Fibroblast of peridontal ligament (primary cell): ENCODE measurements at regions not wholly inside any gene's neighbourhood (a gene's known extent, or its start where the extent isn't known, plus 50 kb on each side); places are given as distances from the start of the nearest gene placed in this dataset.

Experiments used
- DNase-seq: peaks from one replicate; pipeline ENCODE4 v3.0.0-alpha.2; 2010; ENCODE audit errors: extremely low read depth

DNA sequence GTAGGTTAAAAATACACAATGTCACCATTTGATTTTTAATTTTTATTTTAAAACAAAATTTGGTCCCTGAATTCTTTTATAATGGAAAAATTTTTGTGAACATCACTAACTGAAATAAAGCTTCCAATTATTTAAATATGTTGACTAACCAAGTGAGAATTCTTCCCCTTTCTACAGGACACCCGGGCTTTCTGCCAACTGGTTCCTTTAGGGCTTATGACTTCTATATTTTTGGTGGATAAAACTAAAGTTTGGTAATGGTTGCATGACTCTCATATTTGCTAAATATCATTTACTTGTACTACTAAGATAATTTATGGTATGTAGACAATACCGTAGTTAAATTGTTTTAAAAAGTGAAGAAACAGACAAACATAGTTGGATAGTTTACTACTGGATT lies 291.0 kb upstream of the DOK6 start:
- peak; percentile 56 for DNase-seq

DNA sequence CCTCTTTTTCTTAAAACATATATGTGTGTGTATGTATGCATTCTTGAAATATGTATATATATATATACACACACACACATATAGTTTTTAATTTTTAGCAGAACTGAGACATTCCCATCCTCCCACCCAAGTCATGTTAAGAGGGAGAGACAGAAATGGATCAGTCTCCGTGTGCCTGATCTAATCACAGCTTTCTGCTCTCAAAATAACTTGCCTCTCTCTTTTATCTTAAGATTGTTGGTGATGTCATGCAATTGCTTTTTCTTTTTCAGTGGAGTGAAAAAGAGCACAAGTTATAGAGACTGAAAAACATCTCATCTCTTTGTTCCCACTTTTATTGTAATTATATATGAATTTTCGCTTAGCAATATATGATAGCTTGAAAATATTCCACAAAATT lies 279.9 kb upstream of the DOK6 start:
- no peak for DNase-seq

DNA sequence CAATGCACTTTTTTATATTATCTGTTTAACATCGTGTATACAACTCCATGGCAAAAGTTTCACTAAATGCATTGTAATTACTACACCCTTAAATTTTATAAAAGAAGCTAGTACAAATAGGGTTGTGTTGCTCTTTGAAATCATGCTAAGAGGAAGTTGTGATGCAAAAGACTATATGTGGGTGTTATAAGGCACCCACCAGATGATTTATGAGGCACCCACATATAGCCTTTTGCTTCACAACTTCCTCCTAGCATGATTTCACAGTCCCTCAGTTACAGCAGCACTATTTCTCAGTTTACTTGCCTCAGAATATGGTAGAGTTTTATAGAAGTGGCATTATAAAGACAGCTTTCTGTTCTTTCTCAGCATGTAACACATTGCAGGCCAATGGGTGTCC lies 277.3 kb upstream of the DOK6 start:
- no peak for DNase-seq

DNA sequence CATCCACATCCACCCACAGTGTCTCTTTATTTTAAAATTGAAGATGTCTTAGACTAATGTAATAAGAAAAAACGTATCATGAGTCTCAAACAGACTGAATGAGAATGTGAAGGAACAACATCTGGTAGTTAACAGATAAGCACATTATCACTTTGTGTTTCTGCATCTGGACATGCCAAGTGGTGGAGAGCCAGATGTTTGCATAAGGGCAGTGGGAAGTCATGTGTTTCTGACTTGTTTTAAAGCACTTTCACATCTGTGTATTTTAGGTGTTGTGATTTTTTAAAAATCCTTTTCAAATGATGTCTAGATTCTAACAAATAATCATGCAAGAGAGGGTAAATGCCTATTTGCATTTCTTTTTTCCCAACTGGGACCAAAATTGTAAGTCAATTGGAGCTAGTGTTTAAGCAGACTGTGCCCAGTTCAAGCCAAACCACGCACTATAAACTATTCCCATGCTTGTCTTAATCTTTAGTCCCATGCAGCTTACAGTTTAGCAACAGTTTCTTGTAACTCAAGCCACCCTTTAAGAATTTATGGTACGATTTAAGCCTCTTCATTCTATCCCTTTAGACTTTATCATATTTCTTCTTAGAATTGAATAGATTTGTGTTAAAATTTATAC lies 272.7 kb upstream of the DOK6 start:
- DNase-seq, result peak; percentile 89

DNA sequence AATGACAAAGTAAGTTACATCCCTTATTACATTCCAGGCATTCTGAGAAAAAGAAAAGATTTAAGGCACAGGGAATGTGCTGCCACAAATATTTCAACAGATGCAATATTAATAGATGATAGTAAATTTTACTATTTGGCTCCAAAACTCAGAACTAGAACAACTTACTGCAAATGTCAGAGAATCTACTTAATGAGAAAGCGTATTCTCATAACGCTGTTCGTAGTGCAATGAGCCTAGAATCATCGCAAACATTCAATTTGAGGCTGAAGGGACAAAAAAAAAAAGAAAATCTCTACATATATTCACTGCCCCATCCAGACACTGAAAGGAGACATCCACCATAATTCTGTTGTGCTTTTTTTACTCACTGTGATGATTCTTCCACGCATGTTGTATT lies 272.1 kb upstream of the DOK6 start:
- DNase-seq, result no peak

DNA sequence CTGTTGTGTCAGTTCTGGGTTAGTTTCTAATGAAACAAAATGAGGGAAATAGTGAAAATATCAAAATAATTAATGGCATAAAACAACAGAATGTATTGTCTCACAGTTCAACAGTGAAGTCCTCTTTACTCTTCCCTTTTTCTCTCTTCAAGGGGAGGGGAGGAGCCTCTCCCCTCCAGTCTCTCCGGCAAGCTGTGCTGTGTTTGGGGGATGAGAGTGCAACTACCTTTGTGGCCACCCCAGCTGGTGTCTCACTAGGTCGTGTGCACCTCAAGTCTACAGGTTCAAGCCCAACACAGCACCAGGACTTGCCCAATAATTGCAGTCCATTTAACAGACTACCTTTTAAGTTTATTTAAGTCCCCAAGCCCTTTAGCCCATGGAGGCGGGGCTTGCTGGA lies 271.7 kb upstream of the DOK6 start:
- no peak for DNase-seq

DNA sequence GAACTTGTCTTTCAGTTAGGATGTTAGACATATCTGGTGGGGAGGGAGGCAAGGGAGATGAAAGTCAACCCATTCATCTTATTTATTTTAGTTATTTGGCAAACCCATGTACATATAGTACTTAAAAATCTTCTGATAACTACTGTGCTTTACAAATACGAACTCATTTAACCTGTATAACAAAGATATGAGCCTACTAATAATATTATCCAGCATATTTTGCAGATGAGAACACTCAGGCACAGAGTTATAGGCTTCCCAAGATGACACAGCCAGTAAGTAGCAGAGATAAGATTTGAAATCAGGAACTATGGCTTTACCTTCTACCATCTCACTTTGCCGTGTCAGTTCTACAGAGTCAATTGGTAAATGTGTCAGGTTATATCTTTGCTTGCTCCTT lies 262.6 kb upstream of the DOK6 start:
- no peak for DNase-seq

DNA sequence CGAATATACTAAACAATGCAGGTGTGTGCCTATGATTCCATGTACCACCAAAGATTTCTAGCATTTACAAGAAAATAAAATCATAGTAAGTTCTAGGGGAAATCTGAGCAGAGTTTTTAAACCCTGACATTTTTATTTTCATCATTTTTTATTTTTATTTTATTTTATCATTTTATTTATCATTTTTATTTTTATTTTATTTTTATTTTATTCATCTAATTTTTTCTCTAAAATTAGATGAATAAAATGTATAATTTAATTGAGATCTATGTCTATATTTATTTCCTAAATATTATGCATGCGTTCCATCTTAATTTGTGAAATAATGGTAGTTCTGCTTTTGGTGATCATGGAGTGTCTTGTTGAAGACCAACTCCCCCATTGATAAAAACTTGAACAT lies 257.6 kb upstream of the DOK6 start:
- no peak for DNase-seq

DNA sequence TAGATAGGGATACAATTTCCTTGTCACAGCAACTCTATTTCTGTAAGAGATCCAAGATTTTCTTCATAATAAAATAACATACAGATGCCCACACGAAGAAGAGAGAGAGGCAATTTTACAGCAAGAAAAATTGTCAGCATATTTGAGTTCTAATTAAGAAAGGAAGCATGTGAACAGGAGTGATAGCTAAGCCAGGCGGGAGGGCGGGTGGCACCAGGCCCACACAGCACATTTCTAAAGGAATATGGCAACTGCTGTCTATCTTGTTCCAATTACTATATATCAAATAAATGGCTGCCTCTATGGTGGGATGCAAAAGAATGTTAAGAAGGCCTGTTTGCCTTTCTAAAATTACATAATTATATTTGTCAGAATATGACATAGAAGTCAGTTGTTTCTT lies 248.3 kb upstream of the DOK6 start:
- DNase-seq, result no peak

DNA sequence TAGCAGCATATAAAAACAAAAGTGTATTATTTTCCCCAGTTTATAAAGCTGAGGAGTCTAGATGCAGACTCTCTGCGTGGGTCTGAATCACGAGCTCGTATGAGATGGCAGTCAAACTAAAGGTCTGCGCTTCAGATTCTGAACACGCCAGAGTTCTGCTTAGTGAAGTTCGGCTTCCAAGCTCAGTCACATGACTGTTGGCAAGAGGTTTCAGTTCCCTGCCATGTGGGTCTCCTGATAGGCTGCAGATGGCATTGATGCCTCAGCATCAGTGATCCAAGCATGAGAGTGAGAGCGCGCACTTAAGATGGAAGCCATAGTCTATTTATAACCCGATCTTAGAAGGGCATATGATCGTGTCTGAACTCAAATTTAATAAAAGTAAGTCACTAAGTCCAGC lies 242.8 kb upstream of the DOK6 start:
- no peak for DNase-seq

DNA sequence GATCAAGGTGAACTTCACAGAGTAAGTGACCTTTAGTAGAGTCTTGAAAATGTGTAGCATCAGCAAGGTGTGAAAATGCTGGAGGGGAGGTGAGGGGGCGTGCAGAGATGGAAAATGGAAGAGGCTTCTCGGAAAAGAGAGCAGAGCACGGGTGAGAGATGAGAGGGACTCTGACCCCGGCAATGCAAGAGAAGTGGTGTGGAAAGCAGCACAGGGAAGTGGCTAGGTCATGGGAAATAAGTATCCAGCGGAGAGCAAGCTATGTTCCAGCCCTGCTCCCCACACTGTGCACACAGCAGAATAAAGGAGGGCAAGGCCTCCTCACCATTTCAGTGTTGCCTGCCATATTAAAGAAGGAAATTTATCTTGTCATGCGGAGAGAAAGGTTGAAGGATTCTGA lies 241.7 kb upstream of the DOK6 start:
- no peak for DNase-seq

DNA sequence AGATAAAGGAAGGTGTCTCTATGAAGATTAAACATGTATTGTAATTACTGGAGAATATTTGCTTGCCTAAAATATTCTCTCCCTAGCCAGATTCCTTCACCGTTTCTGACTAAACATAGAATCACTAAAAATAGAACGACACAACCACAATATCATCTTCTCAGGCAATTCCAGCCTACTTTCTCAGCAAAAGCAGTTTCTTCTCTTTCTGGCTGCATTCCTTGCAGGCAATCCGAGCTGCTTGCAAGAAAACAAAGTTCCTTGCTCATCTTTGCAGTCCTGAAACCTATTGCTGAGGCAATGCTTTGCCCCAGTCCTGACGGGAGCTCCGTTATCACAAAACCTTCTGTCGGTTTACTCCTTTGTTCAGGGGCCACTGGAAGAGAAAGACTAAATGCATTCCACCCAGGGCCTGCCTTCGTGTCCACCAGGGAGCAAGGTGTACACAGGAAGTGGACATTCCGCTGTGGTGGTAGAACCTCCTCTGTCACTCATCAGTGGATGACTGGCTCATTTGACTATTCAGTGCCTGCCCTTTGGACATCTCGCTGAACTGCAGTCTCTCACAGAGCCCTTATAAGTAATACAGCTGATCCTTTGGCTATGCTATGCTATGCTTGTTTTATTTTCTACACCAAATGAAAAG lies 239.2 kb upstream of the DOK6 start:
- peak; percentile 84 for DNase-seq

DNA sequence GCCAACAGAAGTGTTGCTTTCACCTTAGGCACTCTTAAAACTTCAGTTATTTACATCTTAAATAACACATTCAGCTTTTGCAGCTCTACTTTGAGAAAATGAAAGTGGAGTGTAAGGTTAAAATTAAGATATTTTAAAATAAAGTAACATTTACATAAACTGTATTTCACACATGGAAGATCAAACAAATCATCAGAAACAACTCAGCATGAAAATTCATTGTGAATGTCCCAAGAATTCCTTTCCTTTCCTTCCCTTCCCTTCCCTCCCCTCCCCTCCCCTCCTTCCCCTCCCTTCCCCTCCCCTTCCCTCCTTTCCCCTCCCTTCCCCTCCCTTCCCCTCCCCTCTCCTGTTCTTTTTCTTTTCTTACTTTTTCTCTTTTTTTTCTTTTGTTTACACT lies 238.0 kb upstream of the DOK6 start:
- no peak for DNase-seq

DNA sequence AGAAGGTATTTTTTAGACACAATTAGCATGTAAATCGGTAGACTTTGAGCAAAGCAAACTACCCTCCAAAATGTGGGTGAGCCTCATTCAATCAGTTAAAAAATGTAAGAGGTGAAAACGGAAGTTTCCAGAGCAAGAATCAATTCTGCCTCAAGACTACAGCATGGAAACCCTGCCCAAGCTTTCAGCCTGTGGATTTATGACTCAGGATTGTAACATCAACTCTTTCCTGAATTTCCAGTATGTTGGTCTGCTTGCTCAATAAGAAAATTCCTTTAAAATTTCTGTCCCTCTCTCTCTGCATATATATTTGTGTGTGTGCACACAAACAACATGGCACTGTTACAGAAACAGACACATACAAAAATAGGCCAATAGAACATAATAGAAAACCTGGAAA lies 228.6 kb upstream of the DOK6 start:
- peak; percentile 68 for DNase-seq

DNA sequence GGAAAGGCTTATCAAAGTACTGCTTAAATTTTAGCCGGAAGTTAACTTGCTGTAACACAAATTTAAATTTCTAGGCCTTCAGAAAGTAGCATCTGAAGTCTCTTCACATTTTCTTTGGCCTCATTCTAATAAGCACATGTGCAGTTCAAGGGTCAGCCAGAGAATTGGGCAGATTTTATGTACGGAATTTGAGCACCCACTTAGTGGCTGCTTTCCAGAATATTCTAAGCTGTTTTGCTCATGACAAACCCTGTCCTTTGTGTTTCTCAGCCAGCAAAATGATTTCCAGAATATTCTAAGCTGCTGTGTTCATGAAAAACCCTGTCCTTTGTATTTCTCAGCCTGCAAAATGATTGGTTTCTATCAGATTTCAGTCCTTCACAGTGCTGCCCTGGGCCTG lies 225.0 kb upstream of the DOK6 start:
- DNase-seq, result no peak

DNA sequence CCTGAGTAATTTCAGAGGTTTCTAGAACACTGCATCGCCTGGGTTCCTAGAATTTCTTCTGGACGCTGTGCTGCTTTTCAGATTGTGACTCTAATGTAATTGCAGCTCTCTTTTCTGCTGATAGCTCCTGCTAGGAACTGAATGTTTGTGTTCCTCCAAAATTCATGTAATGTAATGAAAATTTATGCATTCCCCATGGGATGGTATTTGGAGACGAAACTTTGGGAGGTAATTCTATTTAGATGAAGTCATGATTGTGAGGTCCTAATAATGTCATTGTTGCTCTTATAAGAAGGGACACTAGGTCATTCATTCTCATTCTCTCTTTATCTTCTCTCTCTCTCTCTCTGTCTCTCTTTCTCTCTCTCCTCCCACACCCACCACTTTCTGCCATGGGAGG lies 223.9 kb upstream of the DOK6 start:
- DNase-seq, result no peak

DNA sequence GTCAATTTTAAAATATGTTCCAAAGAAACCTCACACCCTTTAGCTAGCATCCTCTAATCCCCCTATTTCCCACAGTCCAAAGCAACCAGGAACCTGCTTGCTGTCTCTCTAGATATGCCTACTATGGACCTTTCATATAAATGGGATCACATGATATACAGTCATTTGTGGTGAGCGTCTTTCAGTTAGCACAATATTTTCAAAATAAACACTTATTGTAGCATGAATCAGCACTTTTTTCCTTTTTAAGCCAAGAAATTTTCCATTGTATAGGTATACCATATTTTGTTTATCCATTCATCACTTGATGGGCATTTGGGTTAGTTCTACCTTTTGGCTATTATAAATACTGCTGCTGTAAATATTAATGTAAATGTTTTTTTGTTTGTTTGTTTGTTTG lies 223.0 kb upstream of the DOK6 start:
- peak; percentile 13 for DNase-seq

DNA sequence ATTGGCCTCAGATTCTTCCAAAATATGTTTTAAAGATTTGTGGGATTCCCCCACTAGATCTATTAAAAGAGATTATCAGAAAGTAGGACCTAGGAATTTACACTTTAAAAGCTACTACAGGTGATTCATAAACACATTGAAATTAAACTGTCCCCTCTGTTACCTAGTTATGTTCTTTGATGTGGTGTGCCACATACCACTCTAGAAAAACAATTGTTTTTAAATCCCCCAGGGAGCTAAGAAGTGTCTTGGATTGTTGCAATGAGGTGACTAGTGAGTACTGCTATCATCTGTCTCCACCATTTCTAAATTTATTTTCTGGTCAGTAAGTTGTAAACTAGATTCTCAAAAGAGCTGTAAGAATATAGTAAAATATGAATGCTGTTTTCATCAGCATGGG lies 214.5 kb upstream of the DOK6 start:
- no peak for DNase-seq

DNA sequence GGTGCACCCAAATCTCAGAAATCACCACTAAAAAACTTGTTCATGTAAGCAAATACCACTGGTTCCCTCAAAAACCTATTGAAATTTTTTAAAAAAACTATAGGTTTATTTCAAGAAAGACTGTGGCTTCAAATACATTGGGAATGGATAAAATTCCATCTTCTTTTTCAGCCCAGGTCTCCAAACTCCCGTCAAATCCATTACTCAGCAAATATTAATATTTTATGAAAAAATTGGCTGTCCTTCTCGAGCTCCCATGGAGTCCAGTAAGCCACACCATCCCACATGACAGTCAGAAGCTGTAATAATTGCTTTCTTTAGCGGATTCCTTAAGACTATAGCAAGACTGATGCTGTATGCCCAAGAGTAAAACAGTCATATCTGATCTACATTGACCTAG lies 204.4 kb upstream of the DOK6 start:
- DNase-seq, result no peak

DNA sequence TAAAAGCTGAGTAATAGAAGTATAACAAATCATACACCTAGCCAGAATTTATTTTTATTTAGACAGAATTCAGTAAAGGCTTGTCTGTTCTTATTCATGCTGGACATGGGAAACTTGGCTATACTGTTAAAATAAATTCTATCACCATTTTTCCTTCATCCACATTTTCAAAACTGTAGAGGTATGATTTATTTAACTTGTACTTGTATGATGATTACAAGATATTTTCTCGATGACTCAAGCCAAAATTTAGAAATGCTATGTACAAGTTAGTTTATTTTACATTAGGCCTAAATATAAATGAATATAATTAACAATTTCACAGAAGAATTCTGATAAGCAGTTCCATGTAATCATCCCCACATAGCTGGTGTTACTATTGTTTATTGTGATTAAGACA lies 194.8 kb upstream of the DOK6 start:
- peak; percentile 52 for DNase-seq

DNA sequence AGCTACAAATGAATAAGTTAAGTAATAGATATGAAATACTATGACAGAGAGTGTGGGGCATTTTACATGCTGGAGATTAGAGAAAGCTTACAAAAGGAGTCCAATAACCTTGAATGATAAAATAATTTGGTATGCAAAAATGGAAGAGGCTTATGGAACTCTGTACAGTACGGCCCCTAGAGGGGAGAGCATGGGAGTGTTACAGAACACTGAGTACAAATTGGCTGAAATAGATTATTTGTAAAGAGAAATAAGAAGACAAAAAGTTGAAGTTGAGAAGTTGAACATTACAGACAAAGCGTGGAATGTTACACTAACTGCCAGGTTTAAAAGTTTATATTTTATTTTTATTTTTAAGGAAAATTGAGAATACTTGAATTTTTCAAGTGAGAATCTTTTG lies 192.1 kb upstream of the DOK6 start:
- DNase-seq, result no peak

DNA sequence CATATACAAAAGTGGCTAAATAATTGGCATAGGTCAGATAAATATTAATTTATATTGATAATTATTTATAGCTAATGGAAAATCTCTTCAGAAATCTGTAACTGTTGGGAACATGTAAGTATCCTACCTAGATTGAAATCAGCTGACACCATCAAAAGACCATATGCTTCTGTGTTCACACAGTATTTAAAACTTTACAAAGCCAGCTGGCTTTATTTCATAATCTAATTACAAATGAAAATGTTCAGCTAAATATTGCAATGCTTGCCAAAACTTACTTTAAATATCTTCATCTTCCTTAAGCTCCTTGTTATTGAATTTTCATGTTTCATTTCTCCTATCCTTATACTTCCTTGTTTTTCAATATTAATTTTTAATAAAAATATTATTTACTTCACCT lies 190.9 kb upstream of the DOK6 start:
- DNase-seq, result no peak

DNA sequence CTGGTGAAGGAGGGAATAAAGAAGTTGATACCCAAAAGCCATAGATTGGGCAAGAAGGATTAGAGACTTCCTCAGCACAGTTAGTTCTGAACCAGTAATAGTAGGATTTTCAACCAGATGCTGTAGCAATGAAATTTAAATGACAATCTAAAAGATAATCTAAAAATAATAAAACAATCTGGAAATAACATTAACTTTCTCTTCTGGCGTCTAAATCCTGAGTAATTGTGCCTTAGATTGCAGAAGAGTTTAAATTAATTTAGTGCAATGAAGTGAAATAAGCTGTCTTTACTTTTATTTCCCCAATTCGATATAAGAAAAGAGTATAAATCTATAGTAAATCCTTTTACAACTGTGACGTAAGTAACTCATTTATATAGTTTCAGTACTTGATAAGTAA lies 186.8 kb upstream of the DOK6 start:
- no peak for DNase-seq

DNA sequence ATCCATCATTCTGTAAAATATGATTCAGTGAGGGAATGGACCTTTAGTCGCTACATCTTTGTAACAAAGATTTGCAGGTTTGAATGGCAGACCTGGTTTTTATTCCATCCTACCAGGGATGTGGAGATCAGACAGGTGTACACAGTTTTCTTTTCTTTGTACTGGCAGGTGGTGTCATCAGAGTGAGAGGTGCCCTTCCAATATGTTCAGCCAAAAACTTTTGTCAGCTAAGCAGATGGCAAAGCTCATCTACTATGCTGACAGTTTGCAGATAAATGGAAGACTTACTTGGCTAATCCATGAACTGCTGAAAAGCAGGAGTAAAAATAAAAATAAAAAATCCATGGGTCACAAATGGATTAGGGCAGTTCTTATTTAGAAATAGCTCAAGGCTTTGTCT lies 185.5 kb upstream of the DOK6 start:
- no peak for DNase-seq
